ENCODE measurements at regions not wholly inside any gene's neighbourhood (a gene's known extent, or its start where the extent isn't known, plus 50 kb on each side); places are given as distances from the start of the nearest gene placed in this dataset.

- H3K4me1 ChIP-seq (ENCODE audit: control insufficient read depth in 2 of 3, insufficient read depth in 2 of 3, low read depth in 1 of 3, low read length in 3 of 3) = no peaks in the 10 kb centered on the region
- no peak for TF ChIP-seq CTCF (IDR thresholded peaks at IDR 0.05; ENCODE audit: borderline replicate concordance, extremely low read depth, insufficient read depth)
- intact Hi-C loops (cut with DNase I) = no loop called here
- H3K9me3 ChIP-seq (ENCODE audit: control insufficient read depth in 2 of 3, insufficient read depth in 1 of 3, low read length in 3 of 3) = no peaks in the 10 kb centered on the region
- no peak overlapping the region for H3K9ac ChIP-seq (ENCODE audit: low read length in 3 of 3)
- H3K4me3 ChIP-seq (ENCODE audit: low read length in 3 of 3) = no peak overlapping the region
- peak in 1 of 5 donors; percentile 10 for DNase-seq
- H3K27ac ChIP-seq (ENCODE audit: low read depth in 2 of 2, low read length in 2 of 2) = no peak overlapping the region
- H3K27me3 ChIP-seq (ENCODE audit: control insufficient read depth, insufficient read depth, low read length) = no peaks in the 10 kb centered on the region
- H3K36me3 ChIP-seq (ENCODE audit: control insufficient read depth in 2 of 3, insufficient read depth in 3 of 3, low read length in 3 of 3) = no peaks in the 10 kb centered on the region
- no peak for FAIRE-seq
Measured at GRCh38 chr4:185071236-185071811, 53.0 kb downstream of the HELT start.

GRCh38 chr4:185079271-185079905, 61.1 kb downstream of the HELT start:
- H3K9ac ChIP-seq (ENCODE audit: low read length in 3 of 3) = no peak overlapping the region
- H3K36me3 ChIP-seq (ENCODE audit: control insufficient read depth in 2 of 3, insufficient read depth in 3 of 3, low read length in 3 of 3) = no peaks in the 10 kb centered on the region
- no peaks in the 10 kb centered on the region for H3K4me1 ChIP-seq (ENCODE audit: control insufficient read depth in 2 of 3, insufficient read depth in 2 of 3, low read depth in 1 of 3, low read length in 3 of 3)
- no peaks in the 10 kb centered on the region for H3K9me3 ChIP-seq (ENCODE audit: control insufficient read depth in 2 of 3, insufficient read depth in 1 of 3, low read length in 3 of 3)
- no peak for FAIRE-seq
- DNase-seq = peak in 1 of 5 donors; percentile 12
- no peaks in the 10 kb centered on the region for H3K27me3 ChIP-seq (ENCODE audit: control insufficient read depth, insufficient read depth, low read length)
- intact Hi-C loops (cut with DNase I) = no loop called here
- no peak for TF ChIP-seq CTCF (IDR thresholded peaks at IDR 0.05; ENCODE audit: borderline replicate concordance, extremely low read depth, insufficient read depth)
- no peak overlapping the region for H3K27ac ChIP-seq (ENCODE audit: low read depth in 2 of 2, low read length in 2 of 2)
- peak overlapping the region in 2 of 3 donors; percentile 5 to 14 for H3K4me3 ChIP-seq (ENCODE audit: low read length in 3 of 3)

- no peak overlapping the region for H3K9ac ChIP-seq (ENCODE audit: low read length in 3 of 3)
- H3K4me3 ChIP-seq (ENCODE audit: low read length in 3 of 3) = no peak overlapping the region
- TF ChIP-seq CTCF (IDR thresholded peaks at IDR 0.05; ENCODE audit: borderline replicate concordance, extremely low read depth, insufficient read depth) = no peak
- no peaks in the 10 kb centered on the region for H3K27me3 ChIP-seq (ENCODE audit: control insufficient read depth, insufficient read depth, low read length)
- intact Hi-C loops (cut with DNase I) = no loop called here
- DNase-seq = no peak
- no peaks in the 10 kb centered on the region for H3K4me1 ChIP-seq (ENCODE audit: control insufficient read depth in 2 of 3, insufficient read depth in 2 of 3, low read depth in 1 of 3, low read length in 3 of 3)
- H3K27ac ChIP-seq (ENCODE audit: low read depth in 2 of 2, low read length in 2 of 2) = no peak overlapping the region
- no peaks in the 10 kb centered on the region for H3K9me3 ChIP-seq (ENCODE audit: control insufficient read depth in 2 of 3, insufficient read depth in 1 of 3, low read length in 3 of 3)
- H3K36me3 ChIP-seq (ENCODE audit: control insufficient read depth in 2 of 3, insufficient read depth in 3 of 3, low read length in 3 of 3) = no peaks in the 10 kb centered on the region
- no peak for FAIRE-seq
Measured at GRCh38 chr4:185080545-185080944, 62.3 kb downstream of the HELT start.

Data from kidney (tissue), 13 donors.